ENCODE measurements at regions not wholly inside any gene's neighbourhood (a gene's known extent, or its start where the extent isn't known, plus 50 kb on each side); places are given as distances from the start of the nearest gene placed in this dataset.

DNA sequence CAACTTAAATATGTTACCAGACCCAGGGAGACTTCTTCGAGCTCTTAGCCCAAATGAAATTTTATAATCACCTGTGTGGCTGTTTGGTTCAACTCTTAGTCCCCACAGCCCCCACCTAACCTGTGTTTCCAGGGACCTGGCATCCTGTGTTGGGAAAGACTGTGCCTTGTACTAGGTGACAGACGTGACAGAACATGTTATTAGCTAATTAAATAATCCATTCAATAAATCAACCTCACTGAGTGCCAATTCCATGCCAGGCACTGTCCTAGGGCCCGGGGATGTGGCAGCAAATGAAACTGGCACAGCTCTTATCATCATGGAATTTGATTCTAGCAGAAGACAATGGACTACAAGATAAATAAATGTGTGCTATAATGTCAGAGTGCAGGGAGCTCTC, 431.9 kb downstream of the MIAT start:
- ATAC-seq, result no peak
- intact Hi-C loops (cut with DNase I), result no loop called here

DNA sequence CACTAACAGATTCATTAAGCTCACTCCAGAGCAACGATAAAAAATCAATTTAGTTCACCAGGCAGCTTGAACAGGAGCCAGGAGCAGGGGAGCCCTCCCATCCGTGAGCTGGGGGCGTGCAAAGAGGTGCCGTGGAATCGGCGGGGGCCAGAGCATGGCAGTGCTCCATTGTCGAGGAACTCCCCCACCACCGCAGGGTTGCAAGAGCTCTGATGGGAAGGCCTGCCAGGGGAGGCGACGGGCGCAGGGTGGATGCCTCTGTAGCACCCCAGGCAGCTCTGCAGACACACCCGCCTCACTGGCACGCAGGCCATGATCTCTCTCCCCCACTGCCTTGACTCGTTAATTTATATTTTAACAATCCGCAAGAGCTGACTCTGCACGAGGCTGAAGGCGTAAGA, 433.2 kb downstream of the MIAT start:
- intact Hi-C loops (cut with DNase I), result no loop called here
- no peaks in the 10 kb centered on the region for H3K9me3 ChIP-seq
- no peak overlapping the region for H3K4me3 ChIP-seq
- no peak for DNase-seq
- H3K36me3 ChIP-seq, result no peaks in the 10 kb centered on the region
- peaks cover 24% of the 10 kb centered on the region for H3K27me3 ChIP-seq
- no peak for ATAC-seq
- TF ChIP-seq, protein P1, sequence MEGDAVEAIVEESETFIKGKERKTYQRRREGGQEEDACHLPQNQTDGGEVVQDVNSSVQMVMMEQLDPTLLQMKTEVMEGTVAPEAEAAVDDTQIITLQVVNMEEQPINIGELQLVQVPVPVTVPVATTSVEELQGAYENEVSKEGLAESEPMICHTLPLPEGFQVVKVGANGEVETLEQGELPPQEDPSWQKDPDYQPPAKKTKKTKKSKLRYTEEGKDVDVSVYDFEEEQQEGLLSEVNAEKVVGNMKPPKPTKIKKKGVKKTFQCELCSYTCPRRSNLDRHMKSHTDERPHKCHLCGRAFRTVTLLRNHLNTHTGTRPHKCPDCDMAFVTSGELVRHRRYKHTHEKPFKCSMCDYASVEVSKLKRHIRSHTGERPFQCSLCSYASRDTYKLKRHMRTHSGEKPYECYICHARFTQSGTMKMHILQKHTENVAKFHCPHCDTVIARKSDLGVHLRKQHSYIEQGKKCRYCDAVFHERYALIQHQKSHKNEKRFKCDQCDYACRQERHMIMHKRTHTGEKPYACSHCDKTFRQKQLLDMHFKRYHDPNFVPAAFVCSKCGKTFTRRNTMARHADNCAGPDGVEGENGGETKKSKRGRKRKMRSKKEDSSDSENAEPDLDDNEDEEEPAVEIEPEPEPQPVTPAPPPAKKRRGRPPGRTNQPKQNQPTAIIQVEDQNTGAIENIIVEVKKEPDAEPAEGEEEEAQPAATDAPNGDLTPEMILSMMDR (IDR thresholded peaks at IDR 0.05), result no peak
- no peak overlapping the region for H3K27ac ChIP-seq
- no peaks in the 10 kb centered on the region for H3K4me1 ChIP-seq

More for the DNA sequence above, 431.9 kb downstream of the MIAT start:
- Histone ChIP-seq H3K27me3 (peaks cover 27% of the 10 kb centered on the region), H3K9me3 (no peaks in the 10 kb centered on the region), H3K4me3 (no peak overlapping the region), H3K36me3 (no peaks in the 10 kb centered on the region), H3K27ac (no peak overlapping the region), H3K4me1 (no peaks in the 10 kb centered on the region)
- DNase-seq, result no peak
- TF ChIP-seq, protein P1 (IDR thresholded peaks at IDR 0.05), result no peak

DNA sequence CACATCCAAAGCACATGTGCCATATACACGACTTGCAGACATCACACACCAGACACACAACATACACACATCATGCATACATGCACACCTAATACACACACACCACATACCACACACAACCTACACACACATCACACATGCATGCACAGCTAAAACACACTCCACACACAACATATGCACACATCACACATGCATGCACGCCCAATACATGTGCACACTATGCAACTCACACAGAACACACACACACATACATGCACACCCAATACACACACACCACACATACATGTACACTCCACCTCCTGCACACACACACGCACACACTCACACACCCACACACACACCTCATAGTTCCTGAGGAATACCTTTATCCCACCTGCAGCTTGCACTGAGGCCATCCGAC, 436.0 kb downstream of the MIAT start:
- H3K27me3 ChIP-seq, result peaks cover 11% of the 10 kb centered on the region
- ATAC-seq (no peak), DNase-seq (no peak)
- TF ChIP-seq, protein P1 (IDR thresholded peaks at IDR 0.05), result no peak
- H3K9me3 ChIP-seq, result no peaks in the 10 kb centered on the region
- no peak overlapping the region for H3K4me3 ChIP-seq
- H3K27ac ChIP-seq, result no peak overlapping the region
- H3K36me3 ChIP-seq, result no peaks in the 10 kb centered on the region
- no peaks in the 10 kb centered on the region for H3K4me1 ChIP-seq
- intact Hi-C loops (cut with DNase I), result no loop called here

DNA sequence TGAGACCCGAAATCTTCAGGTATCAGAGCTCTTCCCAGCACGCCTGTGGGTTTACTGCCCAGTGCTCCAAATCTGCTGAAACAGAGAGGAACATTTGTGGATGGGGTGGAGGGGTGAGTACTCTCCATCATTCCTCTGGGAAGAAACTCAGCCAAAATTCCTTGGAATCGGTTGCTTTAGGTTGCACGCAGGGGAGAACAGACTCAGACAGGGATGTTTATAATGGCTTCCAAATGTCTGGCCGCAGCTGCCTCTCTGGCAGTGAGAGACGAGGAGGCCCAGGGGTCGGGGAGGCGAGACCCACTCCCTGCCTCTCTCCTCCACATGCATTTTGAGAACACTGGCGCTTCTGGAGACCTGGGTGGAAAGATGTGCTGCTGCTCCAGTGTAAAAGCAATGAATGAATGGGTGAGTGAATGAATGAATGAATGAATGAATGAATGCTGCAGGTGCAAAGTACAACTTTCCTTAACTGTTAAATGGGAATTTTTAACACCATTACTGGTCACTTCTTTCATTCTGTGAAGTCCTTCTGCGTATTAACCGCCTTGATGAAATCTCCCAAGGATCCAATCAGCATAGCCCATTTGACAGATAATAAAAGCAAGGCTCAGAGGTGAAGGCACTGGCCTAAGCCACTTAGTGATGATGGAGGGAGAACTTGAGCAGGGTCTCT, 437.4 kb downstream of the MIAT start:
- Histone ChIP-seq H3K27ac (no peak overlapping the region), H3K27me3 (peaks cover 8% of the 10 kb centered on the region), H3K4me1 (no peaks in the 10 kb centered on the region), H3K4me3 (no peak overlapping the region), H3K36me3 (no peaks in the 10 kb centered on the region), H3K9me3 (no peaks in the 10 kb centered on the region)
- DNase-seq (no peak), ATAC-seq (no peak)
- intact Hi-C loops (cut with DNase I), result no loop called here
- TF ChIP-seq, protein P1 (IDR thresholded peaks at IDR 0.05), result no peak

DNA sequence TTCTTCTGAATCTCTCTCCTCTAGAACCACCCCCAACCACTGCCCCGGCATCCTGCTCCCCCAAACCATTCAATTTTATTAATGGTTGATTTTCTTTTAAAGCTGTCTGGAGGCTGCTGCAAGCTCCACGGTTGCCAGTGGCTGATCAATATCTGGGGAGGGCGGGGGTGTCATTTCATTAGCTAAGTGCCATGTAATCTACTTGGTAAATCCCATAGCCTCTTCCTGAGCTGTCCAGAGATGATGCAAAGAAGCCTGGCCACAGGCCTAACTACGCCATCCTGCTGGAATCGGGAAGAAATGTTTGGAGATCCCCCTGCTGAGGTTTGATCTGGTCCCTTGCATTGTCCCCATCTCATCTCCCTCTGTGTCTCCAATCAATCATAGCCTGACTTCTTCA, 440.1 kb downstream of the MIAT start:
- Histone ChIP-seq H3K27ac (no peak overlapping the region), H3K4me3 (no peak overlapping the region), H3K27me3 (peaks cover 15% of the 10 kb centered on the region), H3K36me3 (no peaks in the 10 kb centered on the region), H3K4me1 (no peaks in the 10 kb centered on the region), H3K9me3 (no peaks in the 10 kb centered on the region)
- intact Hi-C loops (cut with DNase I), result no loop called here
- TF ChIP-seq, protein P1 (IDR thresholded peaks at IDR 0.05), result no peak
- DNase-seq (no peak), ATAC-seq (no peak)

DNA sequence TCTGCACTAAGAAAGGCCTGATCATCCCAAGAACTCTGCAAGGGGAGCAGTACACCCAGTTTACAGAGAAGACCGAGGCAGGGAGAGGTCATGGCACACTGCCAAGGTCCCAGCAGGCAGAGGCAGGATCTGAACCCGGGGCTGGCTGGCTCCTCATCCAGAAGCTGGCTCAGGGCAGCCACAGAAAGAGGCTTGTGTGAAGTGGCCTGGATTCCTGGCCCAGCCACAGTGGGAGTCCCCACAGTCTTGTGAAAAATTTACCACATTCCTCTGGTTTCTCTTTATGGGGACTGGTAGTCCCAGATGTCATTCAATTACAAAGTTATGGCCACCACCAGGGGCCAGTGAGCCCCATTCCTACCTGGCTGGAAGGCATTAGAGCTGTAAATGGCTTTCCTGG, 440.5 kb downstream of the MIAT start:
- no peak for DNase-seq
- peaks cover 19% of the 10 kb centered on the region for H3K27me3 ChIP-seq
- H3K36me3 ChIP-seq, result no peaks in the 10 kb centered on the region
- no peak overlapping the region for H3K4me3 ChIP-seq
- H3K9me3 ChIP-seq, result no peaks in the 10 kb centered on the region
- TF ChIP-seq, protein P1 (IDR thresholded peaks at IDR 0.05), result no peak
- H3K27ac ChIP-seq, result no peak overlapping the region
- no peak for ATAC-seq
- no peaks in the 10 kb centered on the region for H3K4me1 ChIP-seq
- intact Hi-C loops (cut with DNase I), result no loop called here
